ENCODE measurements at regions not wholly inside any gene's neighbourhood (a gene's known extent, or its start where the extent isn't known, plus 50 kb on each side); places are given as distances from the start of the nearest gene placed in this dataset.

DNA sequence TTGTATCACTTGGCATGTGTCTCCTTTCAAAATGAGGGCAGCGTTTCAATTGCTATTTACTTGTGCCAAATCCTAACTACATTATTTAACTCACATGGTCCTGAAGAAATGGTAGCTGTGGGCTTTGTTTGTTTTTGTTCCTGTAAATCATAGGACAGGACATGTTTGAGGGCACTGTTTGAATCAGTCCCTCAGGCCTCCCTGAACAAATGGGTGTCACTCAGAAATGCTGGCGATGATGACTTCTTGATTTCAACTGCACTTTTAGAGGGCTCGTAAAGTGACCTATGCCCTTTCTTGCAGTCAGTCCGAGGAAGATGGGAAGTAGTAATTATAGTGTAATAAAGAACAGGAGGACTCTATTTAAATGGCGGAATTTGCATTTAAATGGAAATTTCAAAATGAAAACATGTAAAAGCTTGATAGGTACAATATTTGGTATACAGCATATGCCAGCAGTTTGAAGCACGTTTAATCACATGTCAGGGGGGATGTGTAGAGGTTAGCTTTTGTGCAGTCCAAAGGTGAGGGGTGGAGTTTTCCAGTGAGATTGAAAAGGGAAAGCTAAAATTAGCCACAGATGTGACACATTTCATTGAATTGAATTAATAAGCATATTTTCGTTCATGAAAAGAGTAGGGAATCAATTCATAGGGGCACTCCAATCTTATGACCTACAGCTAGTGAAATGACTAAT, 1958.7 kb upstream of the IGFBP7 start:
- TF ChIP-seq, protein P1, sequence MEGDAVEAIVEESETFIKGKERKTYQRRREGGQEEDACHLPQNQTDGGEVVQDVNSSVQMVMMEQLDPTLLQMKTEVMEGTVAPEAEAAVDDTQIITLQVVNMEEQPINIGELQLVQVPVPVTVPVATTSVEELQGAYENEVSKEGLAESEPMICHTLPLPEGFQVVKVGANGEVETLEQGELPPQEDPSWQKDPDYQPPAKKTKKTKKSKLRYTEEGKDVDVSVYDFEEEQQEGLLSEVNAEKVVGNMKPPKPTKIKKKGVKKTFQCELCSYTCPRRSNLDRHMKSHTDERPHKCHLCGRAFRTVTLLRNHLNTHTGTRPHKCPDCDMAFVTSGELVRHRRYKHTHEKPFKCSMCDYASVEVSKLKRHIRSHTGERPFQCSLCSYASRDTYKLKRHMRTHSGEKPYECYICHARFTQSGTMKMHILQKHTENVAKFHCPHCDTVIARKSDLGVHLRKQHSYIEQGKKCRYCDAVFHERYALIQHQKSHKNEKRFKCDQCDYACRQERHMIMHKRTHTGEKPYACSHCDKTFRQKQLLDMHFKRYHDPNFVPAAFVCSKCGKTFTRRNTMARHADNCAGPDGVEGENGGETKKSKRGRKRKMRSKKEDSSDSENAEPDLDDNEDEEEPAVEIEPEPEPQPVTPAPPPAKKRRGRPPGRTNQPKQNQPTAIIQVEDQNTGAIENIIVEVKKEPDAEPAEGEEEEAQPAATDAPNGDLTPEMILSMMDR (IDR thresholded peaks at IDR 0.05) = no peak
- no peak for TF ChIP-seq POLR2A (IDR thresholded peaks at IDR 0.05)

All from testis (tissue), 2 donors.